ENCODE measurements at regions not wholly inside any gene's neighbourhood (a gene's known extent, or its start where the extent isn't known, plus 50 kb on each side); places are given as distances from the start of the nearest gene placed in this dataset.
"Not testable (repeated sequence)": the region's sequence is repeated elsewhere in the genome, so short reads cannot be mapped to it uniquely, and the experiment has no call there.

DNA sequence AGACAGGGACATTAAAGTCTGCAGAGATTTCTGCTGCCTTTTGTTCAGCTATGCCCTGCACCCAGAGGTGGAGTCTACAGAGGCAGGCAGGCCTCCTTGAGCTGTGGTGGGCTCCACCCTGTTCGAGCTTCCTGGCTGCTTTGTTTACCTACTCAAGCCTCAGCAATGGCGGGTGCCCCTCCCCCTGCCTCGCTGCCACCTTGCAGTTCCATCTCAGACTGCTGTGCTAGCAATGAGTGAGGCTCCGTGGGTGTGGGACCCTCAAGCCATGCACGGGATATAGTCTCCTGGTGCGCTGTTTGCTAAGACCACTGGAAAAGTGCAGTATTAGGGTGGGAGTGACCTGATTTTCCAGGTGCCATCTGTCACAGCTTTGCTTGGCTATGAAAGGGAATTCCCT lies 125.4 kb upstream of the FOXG1 start:
- H3K27ac ChIP-seq (ENCODE audit: insufficient read depth, low read length); H3K4me2 ChIP-seq (ENCODE audit: low read depth, low read length); BruUV-seq (replicated peaks); in situ Hi-C loops (cut with MboI; ENCODE audit: low sequenced_read_pairs); ATAC-seq (ENCODE audit: low read depth); H3K9me3 ChIP-seq (ENCODE audit: control insufficient read depth, insufficient read depth, low read length); H3K79me1 ChIP-seq (ENCODE audit: low read depth in 1 of 2, low read length in 2 of 2); H4K20me1 ChIP-seq (ENCODE audit: insufficient read depth, low read length); H2AK9ac ChIP-seq (replicated peaks; ENCODE audit: low read depth, low read length, poor library complexity); H3K9me1 ChIP-seq (ENCODE audit: insufficient read depth, low read length); H4K5ac ChIP-seq (ENCODE audit: low read depth, low read length); H3K14ac ChIP-seq (replicated peaks; ENCODE audit: low read depth, low read length); H3K4me3 ChIP-seq (ENCODE audit: insufficient read depth, low read depth, low read length); H2BK20ac ChIP-seq (ENCODE audit: low read depth, low read length); POLR2A ChIA-PET (ENCODE audit: unreplicated experiment); H3K9ac ChIP-seq (ENCODE audit: low read depth, low read length); H4K91ac ChIP-seq (ENCODE audit: insufficient read depth, low read depth, low read length); dilution Hi-C loops (cut with HindIII; ENCODE audit: low sequenced_read_pairs, unreplicated experiment); H3K36me3 ChIP-seq (ENCODE audit: control insufficient read depth, insufficient read depth, low read length); H2AFZ ChIP-seq (replicated peaks; ENCODE audit: low read length, poor library complexity); DNase-seq; H2BK5ac ChIP-seq (ENCODE audit: low read depth, low read length, poor library complexity, severe bottlenecking); H3K4ac ChIP-seq (ENCODE audit: low read depth, low read length); H2AK5ac ChIP-seq (ENCODE audit: low read depth, low read length); H3K4me1 ChIP-seq (ENCODE audit: control insufficient read depth, insufficient read depth, low read length); H3K56ac ChIP-seq (ENCODE audit: extremely low read depth, insufficient read depth, low read length); H4K8ac ChIP-seq (ENCODE audit: low read depth in 2 of 2, low read length in 2 of 2); H3K27me3 ChIP-seq (ENCODE audit: control insufficient read depth, insufficient read depth, low read length); intact Hi-C loops (cut with micrococcal nuclease); H3K18ac ChIP-seq (ENCODE audit: low read depth, low read length); H2BK120ac ChIP-seq (ENCODE audit: low read depth, low read length); CTCF ChIA-PET; H2BK15ac ChIP-seq (ENCODE audit: low read depth, low read length); H3K23ac ChIP-seq (ENCODE audit: low read depth, low read length): not testable (repeated sequence)
- WGBS, 2 experiments (ENCODE audit: extremely low coverage in 2 of 2, insufficient read length in 1 of 2), result no CpG with 5 or more reads among the region's 6 CpGs

All from IMR-90 (cell line).